HepG2 (cell line): ENCODE measurements at regions not wholly inside any gene's neighbourhood (a gene's known extent, or its start where the extent isn't known, plus 50 kb on each side); places are given as distances from the start of the nearest gene placed in this dataset.

ENCODE experiments used
- ATAC-seq: fragments of 200-7000 bp; cut with Tn5 transposase; 3 replicates; pipeline ENCODE4 v1.9.1; 2020; ENCODE audit warnings: mild to moderate bottlenecking, moderate library complexity
- BruUV-seq: library from RNA; stranded (reverse); fragments of 400-500 nt; replicated peaks from 2 replicates; lab custom pipeline; 2021; lab: Mats Ljungman, UMichigan
- CTCF ChIA-PET: fragments of 300-600 bp; formaldehyde crosslinking; extraction: SDS; loops from one replicate; lab custom pipeline; 2021; ENCODE audit warnings: low total read pairs, inconsistent platforms, low intra/inter-chr PET ratio; lab: Yijun Ruan, JAX
- POLR2A ChIA-PET: fragments of 350-600 bp; sonication (Branson Sonifier 250); formaldehyde crosslinking; loops from one replicate; lab custom pipeline; 2020; ENCODE audit warnings: antibody characterized with exemption, inconsistent platforms; lab: Yijun Ruan, JAX
- DNase-seq: peaks from one replicate; pipeline ENCODE4 v3.0.0-alpha.2; 2015; ENCODE audit warnings: low spot score
- FAIRE-seq: peaks from 3 replicates; lab custom pipeline; 2011; peaks lifted over from hg19 to GRCh38; lab: Jason Lieb, UNC
- H2AFZ ChIP-seq: one replicate; pipeline ENCODE4 v1.6.1; 2011; ENCODE audit warnings: low read length, inconsistent platforms
- H3K27ac ChIP-seq: fragments of 300-600 bp; 3 replicates; pipeline ENCODE4 v1.8.0; 2011; ENCODE audit warnings: mixed run types, mild to moderate bottlenecking, mixed read lengths, low read length, inconsistent platforms; ENCODE audit not compliant: insufficient read depth; ENCODE audit errors: extremely low read length
- H3K27me3 ChIP-seq, 2 experiments: fragments of 200-600 bp in 1 of 2; 2 replicates in 1 of 2; 3 replicates in 1 of 2; pipeline versions ENCODE4 v1.6.0 to v1.8.0; 2011; ENCODE audit warnings: low read length in 2 of 2, mild to moderate bottlenecking in 2 of 2, moderate library complexity in 2 of 2, inconsistent platforms in 1 of 2; ENCODE audit not compliant: insufficient read depth in 2 of 2, control insufficient read depth in 1 of 2
- H3K36me3 ChIP-seq, 2 experiments: fragments of 200-600 bp in 1 of 2; replicated peaks in 1 of 2; 2 replicates in 1 of 2; 3 replicates in 1 of 2; pipeline versions ENCODE4 v1.5.1 to v1.8.0; 2011; ENCODE audit warnings: low read length in 2 of 2, inconsistent platforms in 1 of 2; ENCODE audit not compliant: insufficient read depth in 2 of 2, control insufficient read depth in 1 of 2
- H3K4me1 ChIP-seq: 2 replicates; pipeline ENCODE4 v1.5.1; 2012; ENCODE audit warnings: low read length, inconsistent platforms; ENCODE audit not compliant: insufficient read depth
- H3K4me2 ChIP-seq: 2 replicates; pipeline ENCODE4 v1.6.0; 2011; ENCODE audit warnings: low read depth, low read length, inconsistent platforms
- H3K4me3 ChIP-seq, 3 experiments: fragments of 200-600 bp in 1 of 3; sonication (generic), shearing (Covaris generic) in 1 of 3; replicated peaks in 1 of 3; 2 replicates each; pipeline ENCODE4 v1.5.1; 2011 to 2016; ENCODE audit warnings: low read length in 3 of 3, inconsistent platforms in 2 of 3, low read depth in 2 of 3, mild to moderate bottlenecking in 2 of 3, control low read depth in 1 of 3, mixed read lengths in 1 of 3; ENCODE audit not compliant: insufficient read depth in 1 of 3
- H3K79me2 ChIP-seq: one replicate; pipeline ENCODE4 v1.6.1; 2011; ENCODE audit warnings: low read length, inconsistent platforms; ENCODE audit not compliant: insufficient read depth
- H3K9ac ChIP-seq: 2 replicates; pipeline ENCODE4 v1.6.0; 2011; ENCODE audit warnings: mild to moderate bottlenecking, low read depth, low read length, inconsistent platforms; ENCODE audit not compliant: insufficient read depth
- H3K9me3 ChIP-seq: 2 replicates; pipeline ENCODE4 v1.5.1; 2012; ENCODE audit warnings: mild to moderate bottlenecking, low read length
- H4K20me1 ChIP-seq: 2 replicates; pipeline ENCODE4 v1.6.0; 2011; ENCODE audit warnings: inconsistent platforms, mild to moderate bottlenecking, low read length, moderate library complexity; ENCODE audit not compliant: insufficient read depth
- GATAD1 ChIP-seq: IDR thresholded peaks from 2 replicates; pipeline ENCODE4 v1.6.1; 2016; ENCODE audit warnings: missing genetic modification reagents, missing compliant biosample characterization
- JUND ChIP-seq: sonication (generic); formaldehyde crosslinking; IDR thresholded peaks from 2 replicates; pipeline ENCODE4 v1.8.0; 2022; ENCODE audit warnings: mild to moderate bottlenecking, missing genetic modification reagents
- KDM4B ChIP-seq: sonication (generic); formaldehyde crosslinking; IDR thresholded peaks from 2 replicates; pipeline ENCODE4 v1.4.0; 2020; ENCODE audit warnings: missing genetic modification reagents
- MBD4 ChIP-seq: IDR thresholded peaks from 2 replicates; pipeline ENCODE4 v1.6.1; 2012; ENCODE audit warnings: low read length, inconsistent platforms, borderline replicate concordance
- MXI1 ChIP-seq: IDR thresholded peaks from 3 replicates; pipeline ENCODE4 v1.6.1; 2012; ENCODE audit warnings: low read depth, low read length, inconsistent platforms, borderline replicate concordance
- PHF20 ChIP-seq: sonication (generic); formaldehyde crosslinking; IDR thresholded peaks from 2 replicates; pipeline ENCODE4 v1.5.0; 2020; ENCODE audit warnings: mild to moderate bottlenecking, missing genetic modification reagents
- PHF21A ChIP-seq: sonication (generic); formaldehyde crosslinking; IDR thresholded peaks from 2 replicates; pipeline ENCODE4 v1.5.0; 2020; ENCODE audit warnings: mild to moderate bottlenecking, missing genetic modification reagents
- SP140L ChIP-seq: sonication (generic); formaldehyde crosslinking; IDR thresholded peaks from 2 replicates; pipeline ENCODE4 v1.4.0; 2020; ENCODE audit warnings: missing genetic modification reagents, borderline replicate concordance
- ZMYM3 ChIP-seq: sonication (generic); formaldehyde crosslinking; IDR thresholded peaks from 2 replicates; pipeline ENCODE4 v1.5.1; 2020; ENCODE audit warnings: mild to moderate bottlenecking, missing genetic modification reagents
- ZNF318 ChIP-seq: sonication (generic); formaldehyde crosslinking; IDR thresholded peaks from 2 replicates; pipeline ENCODE4 v1.4.0; 2020; ENCODE audit warnings: mild to moderate bottlenecking, missing genetic modification reagents
- ZNF367 ChIP-seq: sonication (generic); formaldehyde crosslinking; IDR thresholded peaks from 2 replicates; pipeline ENCODE4 v1.4.0; 2020; ENCODE audit warnings: missing genetic modification reagents, borderline replicate concordance
- ZNF382 ChIP-seq: sonication (generic); formaldehyde crosslinking; IDR thresholded peaks from 2 replicates; pipeline ENCODE4 v1.5.0; 2020; ENCODE audit warnings: missing genetic modification reagents, mild to moderate bottlenecking, borderline replicate concordance
- ZNF672 ChIP-seq: sonication (generic); formaldehyde crosslinking; IDR thresholded peaks from 2 replicates; pipeline ENCODE4 v1.8.1; 2022; ENCODE audit warnings: missing genetic modification reagents
- WGBS: methylation state at CpG from one replicate; pipeline ENCODE4 v1.1.6; 2017; ENCODE audit warnings: low lambda C conversion rate; 5-methylcytosine and 5-hydroxymethylcytosine counted together
- in situ Hi-C: cut with HindIII; loops from 2 replicates; pipeline ENCODE4 v1.10.0; 2017; ENCODE audit warnings: low pct_unique_long_range_greater_than_20kb; ENCODE audit not compliant: extremely low pct_ligation_motif_present
- intact Hi-C: fragments of 100-400 bp; cut with micrococcal nuclease; formaldehyde crosslinking; loops from one replicate; pipeline ENCODE4 v1.10.0; 2022; ENCODE audit not compliant: unreplicated experiment

- Histone ChIP-seq H3K4me3 (no peak overlapping the region), H3K27ac (no peak overlapping the region), H3K36me3 (no peaks in the 10 kb centered on the region), H3K27me3 (no peaks in the 10 kb centered on the region), H3K9ac (no peak overlapping the region), H3K4me1 (no peaks in the 10 kb centered on the region), H4K20me1 (no peaks in the 10 kb centered on the region), H2AFZ (no peak overlapping the region), H3K4me2 (no peak overlapping the region), H3K9me3 (no peaks in the 10 kb centered on the region; the same call in 1 of the 2 replicates), H3K79me2 (no peaks in the 10 kb centered on the region)
- TF ChIP-seq MBD4 (no peak), ZNF672 (no peak), ZNF367 (no peak), MXI1 (no peak), GATAD1 (CRISPR knock-in tag) (no peak), ZNF382 (no peak), KDM4B (CRISPR knock-in tag) (no peak), PHF21A (no peak)
- DNase-seq (no peak), FAIRE-seq (no peak), ATAC-seq (no peak)
- intact Hi-C loops (no loop called here), in situ Hi-C loops (no loop called here)
- BruUV-seq: no TSS peak
- POLR2A ChIA-PET: no interaction called here
- CTCF ChIA-PET: no interaction called here
- WGBS: no CpG with 5 or more reads among the region's 2 CpGs
These were observed 108.1 kb upstream of the NIPBL start for GRCh38 chr5:36768450-36768849.

- Histone ChIP-seq H4K20me1 (no peaks in the 10 kb centered on the region), H3K9me3 (no peaks in the 10 kb centered on the region; the same call in 1 of the 2 replicates), H3K36me3 (no peaks in the 10 kb centered on the region), H2AFZ (no peak overlapping the region), H3K4me2 (no peak overlapping the region), H3K9ac (no peak overlapping the region), H3K79me2 (no peaks in the 10 kb centered on the region), H3K27me3 (no peaks in the 10 kb centered on the region), H3K4me3 (no peak overlapping the region), H3K4me1 (no peaks in the 10 kb centered on the region), H3K27ac (no peak overlapping the region)
- intact Hi-C loops: no loop called here
- ChIA-PET CTCF (no interaction called here), POLR2A (no interaction called here)
- 0% methylated on average over 2 of the region's 2 CpGs for WGBS
- in situ Hi-C loops: no loop called here
- DNase-seq: no peak
- ATAC-seq: no peak
- FAIRE-seq: no peak
- BruUV-seq: no TSS peak
- TF ChIP-seq PHF20 (CRISPR knock-in tag): no peak
- TF ChIP-seq ZMYM3 (CRISPR knock-in tag): no peak
- TF ChIP-seq ZNF318: no peak
- TF ChIP-seq SP140L (CRISPR knock-in tag): no peak
- no peak for TF ChIP-seq JUND
These were observed 107.3 kb upstream of the NIPBL start for GRCh38 chr5:36769129-36769770.
